B cell (primary cell): ENCODE measurements at regions not wholly inside any gene's neighbourhood (a gene's known extent, or its start where the extent isn't known, plus 50 kb on each side); places are given as distances from the start of the nearest gene placed in this dataset.

Source experiments
- EZH2 ChIP-seq: IDR thresholded peaks from 2 replicates; pipeline ENCODE4 v1.6.1; 2012; ENCODE audit warnings: borderline replicate concordance, low read depth, mild to moderate bottlenecking, moderate library complexity, low read length; ENCODE audit not compliant: insufficient read depth, poor library complexity, severe bottlenecking
- TF ChIP-seq, protein P1 (sequence below): fragments of 200-600 bp; IDR thresholded peaks from one replicate; pipeline ENCODE4 v1.8.0; 2022; ENCODE audit warnings: antibody characterized with exemption, mild to moderate bottlenecking

DNA sequence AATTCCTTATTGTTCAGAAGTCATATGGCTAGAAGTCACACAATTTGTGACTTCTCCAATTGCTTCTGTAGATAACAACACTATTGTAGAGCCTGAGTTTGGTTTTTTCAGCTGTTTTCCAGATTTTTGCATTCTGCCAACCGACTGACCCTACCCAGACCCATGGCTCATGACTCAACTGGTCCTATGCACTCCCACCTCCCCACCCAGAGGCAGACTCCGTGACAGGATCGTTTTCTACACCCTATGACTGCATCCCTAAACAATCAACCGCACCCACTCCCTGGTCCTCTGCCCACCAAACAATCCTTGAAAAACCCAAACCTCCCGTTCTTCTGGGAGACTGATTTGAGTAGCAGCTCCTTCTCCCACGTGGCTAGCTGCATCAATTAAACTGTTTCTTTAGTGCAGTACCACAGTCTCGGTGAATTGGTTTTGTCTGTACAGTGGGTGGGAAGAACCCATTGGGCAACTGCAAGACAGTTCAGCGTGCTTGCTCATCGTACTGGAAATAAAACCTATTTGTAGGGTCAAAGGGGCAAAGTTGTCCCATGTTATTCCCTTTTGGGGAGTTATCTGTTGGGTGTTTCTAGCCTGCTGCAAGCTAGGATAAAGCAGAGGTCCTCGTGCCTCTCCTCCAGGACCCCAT lies 150.3 kb upstream of the FAM20C start:
- TF ChIP-seq, protein P1, sequence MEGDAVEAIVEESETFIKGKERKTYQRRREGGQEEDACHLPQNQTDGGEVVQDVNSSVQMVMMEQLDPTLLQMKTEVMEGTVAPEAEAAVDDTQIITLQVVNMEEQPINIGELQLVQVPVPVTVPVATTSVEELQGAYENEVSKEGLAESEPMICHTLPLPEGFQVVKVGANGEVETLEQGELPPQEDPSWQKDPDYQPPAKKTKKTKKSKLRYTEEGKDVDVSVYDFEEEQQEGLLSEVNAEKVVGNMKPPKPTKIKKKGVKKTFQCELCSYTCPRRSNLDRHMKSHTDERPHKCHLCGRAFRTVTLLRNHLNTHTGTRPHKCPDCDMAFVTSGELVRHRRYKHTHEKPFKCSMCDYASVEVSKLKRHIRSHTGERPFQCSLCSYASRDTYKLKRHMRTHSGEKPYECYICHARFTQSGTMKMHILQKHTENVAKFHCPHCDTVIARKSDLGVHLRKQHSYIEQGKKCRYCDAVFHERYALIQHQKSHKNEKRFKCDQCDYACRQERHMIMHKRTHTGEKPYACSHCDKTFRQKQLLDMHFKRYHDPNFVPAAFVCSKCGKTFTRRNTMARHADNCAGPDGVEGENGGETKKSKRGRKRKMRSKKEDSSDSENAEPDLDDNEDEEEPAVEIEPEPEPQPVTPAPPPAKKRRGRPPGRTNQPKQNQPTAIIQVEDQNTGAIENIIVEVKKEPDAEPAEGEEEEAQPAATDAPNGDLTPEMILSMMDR = no peak
- no peak for TF ChIP-seq EZH2
